SU-DHL-6 (cell line): ENCODE measurements at regions not wholly inside any gene's neighbourhood (a gene's known extent, or its start where the extent isn't known, plus 50 kb on each side); places are given as distances from the start of the nearest gene placed in this dataset.

Experiments used
- H2AFZ ChIP-seq: fragments of 200-600 bp; sonication (generic); 2 replicates; pipeline ENCODE4 v1.6.1; 2014; ENCODE audit warnings: low read depth, mild to moderate bottlenecking, moderate library complexity, mixed read lengths, antibody characterized with exemption, low read length; ENCODE audit not compliant: severe bottlenecking
- H3F3A ChIP-seq: fragments of 200-600 bp; shearing (Covaris generic); 2 replicates; pipeline ENCODE4 v1.6.0; 2016; ENCODE audit warnings: antibody characterized with exemption, mild to moderate bottlenecking; ENCODE audit not compliant: insufficient read depth
- H3K27ac ChIP-seq: fragments of 200-600 bp; sonication (generic); 2 replicates; pipeline ENCODE4 v1.5.1; 2016; ENCODE audit warnings: low read depth, mild to moderate bottlenecking, low read length, moderate library complexity, mixed read lengths
- H3K27me3 ChIP-seq: fragments of 200-600 bp; sonication (generic), shearing (Covaris generic); 2 replicates; pipeline ENCODE4 v1.6.0; 2014; ENCODE audit warnings: mild to moderate bottlenecking, low read length
- H3K36me3 ChIP-seq: fragments of 200-600 bp; sonication (generic); 2 replicates; pipeline ENCODE4 v1.6.1; 2014; ENCODE audit warnings: mild to moderate bottlenecking, low read length, mixed read lengths
- H3K4me2 ChIP-seq: fragments of 300-600, 200-600 bp; shearing (Covaris generic), sonication (generic); 2 replicates; pipeline ENCODE4 v1.6.0; 2014; ENCODE audit warnings: low read length, low read depth, mild to moderate bottlenecking; ENCODE audit not compliant: poor library complexity, severe bottlenecking
- H3K4me3 ChIP-seq: fragments of 200-600 bp; sonication (generic); 2 replicates; pipeline ENCODE4 v1.5.1; 2014; ENCODE audit warnings: antibody characterized with exemption, low read length, mild to moderate bottlenecking, mixed read lengths; ENCODE audit not compliant: insufficient read depth, poor library complexity, severe bottlenecking
- H3K79me2 ChIP-seq: fragments of 200-600 bp; sonication (generic); 2 replicates; pipeline ENCODE4 v1.6.1; 2014; ENCODE audit warnings: mild to moderate bottlenecking, low read length, moderate library complexity; ENCODE audit not compliant: insufficient read depth
- H3K9ac ChIP-seq: fragments of 200-600 bp; sonication (generic); 2 replicates; pipeline ENCODE4 v1.7.0; 2014; ENCODE audit warnings: mild to moderate bottlenecking, low read length
- H3K9me2 ChIP-seq: fragments of 200-600 bp; sonication (generic); replicated peaks from 2 replicates; pipeline ENCODE4 v1.6.1; 2014; ENCODE audit warnings: low read length; ENCODE audit not compliant: insufficient read depth
- H3K9me3 ChIP-seq: fragments of 200-600 bp; sonication (generic); 2 replicates; pipeline ENCODE4 v1.6.1; 2014; ENCODE audit warnings: low read length, mixed read lengths; ENCODE audit not compliant: insufficient read depth
- H4K20me1 ChIP-seq: fragments of 200-600 bp; sonication (generic); 2 replicates; pipeline ENCODE4 v1.6.1; 2014; ENCODE audit warnings: low read depth, mild to moderate bottlenecking, antibody characterized with exemption, low read length, moderate library complexity, mixed read lengths
- CTCF ChIP-seq: fragments of 200-600 bp; sonication (generic); IDR thresholded peaks from one replicate; pipeline ENCODE4 v1.5.1; 2017; ENCODE audit warnings: antibody characterized with exemption, mild to moderate bottlenecking, low read length, moderate library complexity; ENCODE audit not compliant: insufficient read depth, poor library complexity, severe bottlenecking
- EZH2phosphoT487 ChIP-seq: fragments of 200-600 bp; sonication (generic), shearing (Covaris generic); conservative IDR thresholded peaks from 2 replicates; pipeline ENCODE4 v1.6.1; 2018; ENCODE audit warnings: mild to moderate bottlenecking, antibody characterized with exemption, low read length, moderate library complexity, mixed read lengths

- Histone ChIP-seq H3K9me3 (no peaks in the 10 kb centered on the region), H3K4me2 (no peak overlapping the region), H3K36me3 (no peaks in the 10 kb centered on the region), H3K27me3 (no peaks in the 10 kb centered on the region), H3K9me2 (no peaks in the 10 kb centered on the region), H3F3A (no peaks in the 10 kb centered on the region), H2AFZ (no peak overlapping the region), H3K79me2 (no peaks in the 10 kb centered on the region), H3K9ac (no peak overlapping the region), H3K27ac (no peak overlapping the region), H3K4me3 (no peak overlapping the region), H4K20me1 (no peaks in the 10 kb centered on the region)
- TF ChIP-seq EZH2phosphoT487: no peak
- no peak for TF ChIP-seq CTCF
These were observed 483.7 kb upstream of the SGO1 start for GRCh38 chr3:20669675-20670074.

- Histone ChIP-seq H3K27me3 (no peaks in the 10 kb centered on the region), H3K27ac (no peak overlapping the region), H3K36me3 (no peaks in the 10 kb centered on the region), H3K4me2 (no peak overlapping the region), H3K79me2 (no peaks in the 10 kb centered on the region), H3K4me3 (no peak overlapping the region), H3K9me2 (no peaks in the 10 kb centered on the region), H3K9ac (no peak overlapping the region), H3F3A (no peaks in the 10 kb centered on the region), H2AFZ (no peak overlapping the region), H3K9me3 (no peaks in the 10 kb centered on the region), H4K20me1 (no peaks in the 10 kb centered on the region)
- no peak for TF ChIP-seq EZH2phosphoT487
- TF ChIP-seq CTCF: no peak
These were observed 483.2 kb upstream of the SGO1 start for GRCh38 chr3:20669184-20669583.

- TF ChIP-seq CTCF: no peak
- no peak for TF ChIP-seq EZH2phosphoT487
- no peak overlapping the region for H2AFZ ChIP-seq
These were observed 482.4 kb upstream of the SGO1 start for GRCh38 chr3:20668411-20668810.

GRCh38 chr3:20666091-20666490, 480.1 kb upstream of the SGO1 start:
- H3K9ac ChIP-seq: no peak overlapping the region
- no peaks in the 10 kb centered on the region for H3K36me3 ChIP-seq
- no peak overlapping the region for H3K27ac ChIP-seq
- H4K20me1 ChIP-seq: no peaks in the 10 kb centered on the region
- H3K9me3 ChIP-seq: no peaks in the 10 kb centered on the region
- H3K27me3 ChIP-seq: no peaks in the 10 kb centered on the region
- no peak overlapping the region for H3K4me2 ChIP-seq
- no peaks in the 10 kb centered on the region for H3F3A ChIP-seq
- TF ChIP-seq EZH2phosphoT487 (no peak), CTCF (no peak)
- H3K4me3 ChIP-seq: no peak overlapping the region
- no peak overlapping the region for H2AFZ ChIP-seq
- no peaks in the 10 kb centered on the region for H3K9me2 ChIP-seq
- H3K79me2 ChIP-seq: no peaks in the 10 kb centered on the region

More at GRCh38 chr3:20668411-20668810, 482.4 kb upstream of the SGO1 start:
- Histone ChIP-seq H3F3A (no peaks in the 10 kb centered on the region), H3K79me2 (no peaks in the 10 kb centered on the region), H3K9ac (no peak overlapping the region), H3K9me3 (no peaks in the 10 kb centered on the region), H4K20me1 (no peaks in the 10 kb centered on the region), H3K27ac (no peak overlapping the region), H3K9me2 (no peaks in the 10 kb centered on the region), H3K36me3 (no peaks in the 10 kb centered on the region), H3K4me2 (no peak overlapping the region), H3K27me3 (no peaks in the 10 kb centered on the region), H3K4me3 (no peak overlapping the region)
